ENCODE measurements at regions not wholly inside any gene's neighbourhood (a gene's known extent, or its start where the extent isn't known, plus 50 kb on each side); places are given as distances from the start of the nearest gene placed in this dataset.
A peak's percentile ranks its signal among the peaks of the same experiment; 100 is the strongest.

GRCh38 chr9:36762958-36763357 is 190.3 kb downstream of the MELK start:
- no peak overlapping the region for H3K4me3 ChIP-seq
- in situ Hi-C loops (cut with MboI) (no loop called here), intact Hi-C loops (cut with micrococcal nuclease) (no loop called here)
- ATAC-seq = no peak
- H4K20me1 ChIP-seq (replicated peaks; ENCODE audit: control insufficient read depth, insufficient read depth, low read length) = no peaks in the 10 kb centered on the region
- no peaks in the 10 kb centered on the region for H3K9me1 ChIP-seq (ENCODE audit: control insufficient read depth, insufficient read depth, low read length)
- CTCF ChIA-PET (ENCODE audit: low intra/inter-chr PET ratio) = no interaction called here
- H3K27me3 ChIP-seq (ENCODE audit: control insufficient read depth in 2 of 2, insufficient read depth in 2 of 2, low read length in 2 of 2) = peaks cover 0 to 21% of the 10 kb centered on the region in 2 experiments; a peak in 3 of 5 replicates
- TF ChIP-seq MYC (IDR thresholded peaks at IDR 0.05; ENCODE audit: low read depth, low read length) (no peak), MYC (CRISPR knock-in tag; IDR thresholded peaks at IDR 0.05; ENCODE audit: borderline replicate concordance, low read depth) (no peak), ESRRA (IDR thresholded peaks at IDR 0.05; ENCODE audit: borderline replicate concordance, low read depth) (peak; percentile 43; the same call in 1 of the 2 replicates)
- peaks cover 6 to 16% of the 10 kb centered on the region in 2 experiments; a peak in 4 of 5 replicates for H3K4me1 ChIP-seq (replicated peaks in 1 of 2; ENCODE audit: control insufficient read depth in 2 of 2, insufficient read depth in 2 of 2, low read length in 2 of 2)
- no peak overlapping the region for H2AFZ ChIP-seq (ENCODE audit: low read depth, low read length)
- H3K9ac ChIP-seq (ENCODE audit: insufficient read depth in 1 of 2, low read depth in 2 of 2, low read length in 2 of 2) = no peak overlapping the region
- WGBS (ENCODE audit: insufficient coverage, low coverage, missing lambda C conversion rate) = 0% methylated on average over 5 of the region's 10 CpGs
- no peaks in the 10 kb centered on the region for H3K9me3 ChIP-seq (replicated peaks; ENCODE audit: control insufficient read depth, insufficient read depth, low read depth, low read length)
- H3K4me2 ChIP-seq (ENCODE audit: insufficient read depth, low read length) = no peak overlapping the region
- no peak for FAIRE-seq
- DNase-seq (ENCODE audit: extremely low read depth in 1 of 4, low spot score in 3 of 4) = no peak
- no peaks in the 10 kb centered on the region for H3K79me2 ChIP-seq (ENCODE audit: control insufficient read depth, insufficient read depth, low read length)
- no peaks in the 10 kb centered on the region for H3K36me3 ChIP-seq (ENCODE audit: control insufficient read depth, insufficient read depth, low read length)
- H3K27ac ChIP-seq (ENCODE audit: extremely low read depth, low read depth, low read length) = no peak overlapping the region
- POLR2A ChIA-PET = no interaction called here
- BruUV-seq (replicated peaks) = no TSS peak

- POLR2A ChIA-PET = no interaction called here
- no peak for DNase-seq (ENCODE audit: extremely low read depth in 1 of 4, low spot score in 3 of 4)
Measured at GRCh38 chr9:36763778-36764177, 191.1 kb downstream of the MELK start.

More at GRCh38 chr9:36763778-36764177, 191.1 kb downstream of the MELK start:
- intact Hi-C loops (cut with micrococcal nuclease) = no loop called here
- peak; percentile 51 for FAIRE-seq
- ATAC-seq = no peak
- no peaks in the 10 kb centered on the region for H3K9me3 ChIP-seq (replicated peaks; ENCODE audit: control insufficient read depth, insufficient read depth, low read depth, low read length)
- in situ Hi-C loops (cut with MboI) = no loop called here
- CTCF ChIA-PET (ENCODE audit: low intra/inter-chr PET ratio) = no interaction called here
- H2AFZ ChIP-seq (ENCODE audit: low read depth, low read length) = no peak overlapping the region
- H4K20me1 ChIP-seq (replicated peaks; ENCODE audit: control insufficient read depth, insufficient read depth, low read length) = no peaks in the 10 kb centered on the region
- no peaks in the 10 kb centered on the region for H3K9me1 ChIP-seq (ENCODE audit: control insufficient read depth, insufficient read depth, low read length)
- H3K4me2 ChIP-seq (ENCODE audit: insufficient read depth, low read length) = no peak overlapping the region
- H3K27ac ChIP-seq (ENCODE audit: extremely low read depth, low read depth, low read length) = no peak overlapping the region
- WGBS (ENCODE audit: insufficient coverage, low coverage, missing lambda C conversion rate) = 46% methylated on average over 4 of the region's 4 CpGs
- peaks cover 6 to 16% of the 10 kb centered on the region in 2 experiments; a peak in 4 of 5 replicates for H3K4me1 ChIP-seq (replicated peaks in 1 of 2; ENCODE audit: control insufficient read depth in 2 of 2, insufficient read depth in 2 of 2, low read length in 2 of 2)
- H3K36me3 ChIP-seq (ENCODE audit: control insufficient read depth, insufficient read depth, low read length) = no peaks in the 10 kb centered on the region
- TF ChIP-seq CHD1 (IDR thresholded peaks at IDR 0.05; ENCODE audit: low read length) (no peak), ZNF121 (CRISPR knock-in tag; conservative IDR thresholded peaks at IDR 0.05) (no peak), XRCC5 (IDR thresholded peaks at IDR 0.05; ENCODE audit: low read depth, low read length) (no peak), ZNF395 (CRISPR knock-in tag; IDR thresholded peaks at IDR 0.05) (no peak), COPS2 (conservative IDR thresholded peaks at IDR 0.05) (no peak), EHMT2 (IDR thresholded peaks at IDR 0.05) (no peak), ZNF282 (CRISPR knock-in tag; IDR thresholded peaks at IDR 0.05) (no peak)
- BruUV-seq (replicated peaks) = no TSS peak
- no peaks in the 10 kb centered on the region for H3K79me2 ChIP-seq (ENCODE audit: control insufficient read depth, insufficient read depth, low read length)
- no peak overlapping the region for H3K4me3 ChIP-seq
- no peak overlapping the region for H3K9ac ChIP-seq (ENCODE audit: insufficient read depth in 1 of 2, low read depth in 2 of 2, low read length in 2 of 2)
- peaks cover 0 to 23% of the 10 kb centered on the region in 2 experiments; a peak in 3 of 5 replicates for H3K27me3 ChIP-seq (ENCODE audit: control insufficient read depth in 2 of 2, insufficient read depth in 2 of 2, low read length in 2 of 2)

All from K562 (cell line).